Skeletal muscle cell (primary cell): ENCODE measurements at regions not wholly inside any gene's neighbourhood (a gene's known extent, or its start where the extent isn't known, plus 50 kb on each side); places are given as distances from the start of the nearest gene placed in this dataset.

Source experiments
- DNase-seq: peaks from one replicate; pipeline ENCODE4 v3.0.0-alpha.2; 2010; ENCODE audit warnings: low read depth
- H3K4me3 ChIP-seq: 2 replicates; pipeline ENCODE4 v1.5.1; 2011; ENCODE audit warnings: low read depth, mild to moderate bottlenecking, control low read depth, low read length, moderate library complexity

DNA sequence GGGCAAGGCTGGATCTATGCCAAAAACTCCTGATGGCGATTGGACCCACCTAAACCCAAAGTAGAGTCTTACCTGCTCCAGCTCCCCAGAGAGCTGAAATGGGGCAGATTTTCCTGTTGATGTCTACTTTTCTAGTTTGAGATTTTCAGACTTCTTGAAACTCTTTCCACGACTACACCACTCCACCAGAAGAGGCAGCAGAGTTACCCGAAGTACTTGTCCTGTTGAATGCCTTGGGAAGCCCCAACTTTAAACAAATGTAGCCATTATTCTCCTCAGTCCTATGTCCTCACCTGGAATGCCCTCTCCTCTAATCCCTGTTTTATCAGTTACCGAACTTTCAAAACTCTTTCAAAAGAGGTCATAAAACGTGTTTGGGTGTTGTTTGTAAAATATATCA is 843.8 kb downstream of the VGLL3 start:
- DNase-seq, result no peak
- no peak overlapping the region for H3K4me3 ChIP-seq

DNA sequence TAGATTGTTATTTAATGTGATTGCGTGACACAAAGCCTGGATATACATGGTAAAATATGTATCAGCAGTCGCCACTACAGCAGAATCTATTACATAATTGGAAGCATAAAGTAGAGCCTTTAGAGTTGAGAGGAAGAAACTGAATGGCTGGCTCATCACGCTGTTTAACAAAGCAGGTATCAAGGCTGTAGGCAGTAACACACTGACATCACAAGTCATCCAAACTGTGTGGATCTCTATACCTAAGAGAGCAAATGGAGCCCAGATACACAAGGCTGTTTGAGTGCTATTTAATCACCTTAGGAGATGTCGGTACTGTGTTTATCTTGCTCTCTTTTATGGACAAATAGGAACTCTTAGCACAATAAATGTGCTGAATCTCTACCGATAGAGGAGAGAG is 864.4 kb downstream of the VGLL3 start:
- no peak for DNase-seq

More for the DNA sequence above, 864.4 kb downstream of the VGLL3 start:
- H3K4me3 ChIP-seq, result no peak overlapping the region
